Lower leg skin (tissue), 4 donors: ENCODE measurements at regions not wholly inside any gene's neighbourhood (a gene's known extent, or its start where the extent isn't known, plus 50 kb on each side); places are given as distances from the start of the nearest gene placed in this dataset.

Source experiments
- DNase-seq, 2 donors: peaks; one replicate each; pipeline ENCODE4 v3.0.0-alpha.2; 2019; ENCODE audit warnings: low spot score in 2 of 2
- H3K4me3 ChIP-seq: fragments of 200-600 bp; sonication (generic); 2 replicates; pipeline ENCODE4 v1.5.1; 2017; ENCODE audit warnings: mild to moderate bottlenecking, low read depth; ENCODE audit not compliant: poor library complexity, severe bottlenecking
- CTCF ChIP-seq, 3 donors: fragments of 450-650 bp; IDR thresholded peaks; one replicate each; pipeline ENCODE4 v1.5.1; 2016; ENCODE audit warnings: antibody characterized with exemption in 3 of 3, mild to moderate bottlenecking in 3 of 3, moderate library complexity in 2 of 3
- POLR2A ChIP-seq, 2 donors: fragments of 450-650 bp; IDR thresholded peaks; one replicate each; pipeline ENCODE4 v1.6.1; 2016 to 2017; ENCODE audit warnings: antibody characterized with exemption in 2 of 2, mild to moderate bottlenecking in 1 of 2, moderate library complexity in 1 of 2
- WGBS, 2 donors: methylation state at CpG; one replicate each; pipeline ENCODE4 v1.1.5; 2018; 5-methylcytosine and 5-hydroxymethylcytosine counted together
- intact Hi-C: fragments of 100-400 bp; cut with DNase I; formaldehyde crosslinking; loops from one replicate; pipeline ENCODE4 v1.15.0; 2023; ENCODE audit warnings: low total_unique reads

DNA sequence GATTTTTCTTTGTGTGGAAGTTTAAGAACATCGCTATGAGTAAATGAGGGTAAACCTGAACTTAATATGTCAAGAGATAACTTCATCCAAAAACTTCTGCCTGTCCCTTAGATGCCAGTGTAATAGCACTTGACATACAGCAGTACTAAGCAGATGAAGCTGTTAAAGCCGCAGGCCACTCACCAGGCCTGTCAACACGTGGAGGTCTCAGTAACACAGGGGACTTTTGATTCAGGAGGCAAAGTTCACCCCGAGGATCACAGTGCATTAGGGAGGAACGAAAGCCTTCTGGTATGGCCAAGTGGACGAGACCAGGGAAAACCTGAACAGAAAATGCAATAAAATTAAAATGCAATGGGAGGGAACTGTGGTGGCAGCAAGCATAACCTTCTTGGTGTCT, 235.7 kb downstream of the CHD9NB start:
- DNase-seq: no peak
- intact Hi-C loops: no loop called here
- WGBS, 2 donors: 75% methylated on average over 6 of the region's 6 CpGs
- TF ChIP-seq POLR2A (IDR thresholded peaks at IDR 0.05): no peak
- TF ChIP-seq CTCF (IDR thresholded peaks at IDR 0.05): no peak
- H3K4me3 ChIP-seq: no peak overlapping the region

DNA sequence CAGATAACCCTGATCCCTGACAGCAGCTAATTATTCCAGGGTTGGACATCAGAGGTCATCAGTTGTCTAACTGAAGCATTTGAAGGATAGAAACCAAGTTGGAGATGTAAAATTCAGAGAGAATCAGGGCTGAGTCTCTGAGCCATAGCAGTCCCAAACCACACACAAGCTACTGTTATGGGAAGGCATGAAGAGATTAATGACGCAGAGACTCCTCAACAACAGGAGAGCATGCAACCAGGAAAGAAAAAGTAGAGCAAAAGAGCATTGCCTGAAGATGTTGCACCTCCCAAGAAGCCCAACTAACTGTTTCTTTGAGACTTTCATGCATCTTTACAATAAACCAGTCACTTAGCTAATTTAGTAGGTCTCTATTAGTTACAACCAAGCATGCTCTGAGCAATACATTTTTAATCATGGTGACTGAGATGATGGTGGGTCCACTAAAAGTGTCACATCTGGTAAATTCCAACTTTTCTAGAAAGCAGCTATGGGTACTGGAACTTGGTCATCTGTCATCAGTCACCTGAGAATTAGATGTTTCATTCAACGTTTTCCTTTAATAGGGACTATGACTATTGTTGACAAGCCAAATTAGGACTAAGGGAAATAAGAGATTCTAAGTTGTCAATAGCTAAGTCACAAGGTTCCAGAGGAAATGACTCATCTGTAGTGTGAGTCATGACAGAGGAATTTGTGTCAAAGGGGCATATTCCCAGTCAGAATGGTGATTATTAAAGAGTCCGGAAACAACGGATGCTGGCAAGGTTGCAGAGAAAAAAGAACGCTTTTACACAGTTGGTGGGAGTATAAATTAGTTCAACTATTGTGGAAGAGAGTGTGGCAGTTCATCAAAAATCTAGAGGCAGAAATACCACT, 239.8 kb downstream of the CHD9NB start:
- WGBS, 2 donors: 38 to 46% methylated on average over 5 of the region's 5 CpGs
- intact Hi-C loops: no loop called here
- no peak overlapping the region for H3K4me3 ChIP-seq
- TF ChIP-seq CTCF (IDR thresholded peaks at IDR 0.05) (no peak), POLR2A (IDR thresholded peaks at IDR 0.05) (no peak)
- no peak for DNase-seq

DNA sequence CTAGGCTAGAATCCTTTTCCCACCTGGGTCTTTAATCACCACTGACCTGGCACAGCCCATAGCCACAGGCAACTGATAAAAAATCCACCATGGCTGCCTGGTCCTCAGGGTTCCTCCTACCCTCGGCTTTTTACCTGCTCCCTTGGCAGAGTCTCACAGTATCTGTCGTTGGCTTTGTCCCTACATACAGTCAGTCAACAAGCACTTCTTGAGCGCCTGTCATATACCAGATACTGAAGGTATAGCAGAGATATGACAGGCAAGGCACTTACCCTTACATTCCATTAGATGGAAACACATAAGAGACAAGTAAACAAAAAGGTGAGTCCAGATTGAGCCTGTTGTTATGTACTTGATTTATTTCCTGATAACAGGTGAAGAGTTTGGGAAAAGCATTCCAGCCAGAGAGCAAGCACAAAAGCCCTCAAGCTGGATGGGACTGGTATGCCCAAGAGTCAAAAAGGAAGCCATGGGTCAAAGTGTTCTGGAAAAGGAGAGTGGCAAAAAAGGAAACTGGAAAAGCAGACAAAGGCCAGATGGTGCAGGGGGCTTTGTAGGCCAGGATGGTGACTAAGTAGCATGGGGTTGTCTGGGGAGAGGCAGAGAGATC, 247.0 kb downstream of the CHD9NB start:
- DNase-seq: no peak
- no peak overlapping the region for H3K4me3 ChIP-seq
- intact Hi-C loops: no loop called here
- WGBS, 2 donors: 80% methylated on average over 3 of the region's 3 CpGs
- TF ChIP-seq POLR2A (IDR thresholded peaks at IDR 0.05) (no peak), CTCF (IDR thresholded peaks at IDR 0.05) (no peak)

- intact Hi-C loops: no loop called here
- DNase-seq: no peak
- WGBS, 2 donors: 75 to 81% methylated on average over 4 of the region's 4 CpGs
- H3K4me3 ChIP-seq: no peak overlapping the region
- no peak for TF ChIP-seq CTCF (IDR thresholded peaks at IDR 0.05)
Observed at GRCh38 chr16:52800432-52800831, 252.3 kb downstream of the CHD9NB start.

GRCh38 chr16:52799149-52799548, 252.2 kb upstream of the TOX3 start:
- 79 to 90% methylated on average over 2 of the region's 2 CpGs for WGBS, 2 donors
- TF ChIP-seq CTCF (IDR thresholded peaks at IDR 0.05): no peak
- H3K4me3 ChIP-seq: no peak overlapping the region
- intact Hi-C loops: no loop called here
- no peak for DNase-seq
